M059J (cell line): ENCODE measurements at regions not wholly inside any gene's neighbourhood (a gene's known extent, or its start where the extent isn't known, plus 50 kb on each side); places are given as distances from the start of the nearest gene placed in this dataset.

Source experiments
- DNase-seq: peaks from one replicate; pipeline ENCODE4 v3.0.0-alpha.2; 2012; ENCODE audit warnings: low read depth

GRCh38 chr3:35565048-35565447 is 74.3 kb upstream of the ARPP21 start:
- no peak for DNase-seq
